Stimulated activated CD4-positive, alpha-beta T cell treated with anti-CD3 and anti-CD28 coated beads, Interleukin-1b, Interleukin-23, amount 100 ng/mL, for 48 hours (primary cell): ENCODE measurements at regions not wholly inside any gene's neighbourhood (a gene's known extent, or its start where the extent isn't known, plus 50 kb on each side); places are given as distances from the start of the nearest gene placed in this dataset.
"Not testable (repeated sequence)": the region's sequence is repeated elsewhere in the genome, so short reads cannot be mapped to it uniquely, and the experiment has no call there.

Experiments used
- DNase-seq: peaks from one replicate; pipeline ENCODE4 v3.0.0-alpha.2; 2020

DNA sequence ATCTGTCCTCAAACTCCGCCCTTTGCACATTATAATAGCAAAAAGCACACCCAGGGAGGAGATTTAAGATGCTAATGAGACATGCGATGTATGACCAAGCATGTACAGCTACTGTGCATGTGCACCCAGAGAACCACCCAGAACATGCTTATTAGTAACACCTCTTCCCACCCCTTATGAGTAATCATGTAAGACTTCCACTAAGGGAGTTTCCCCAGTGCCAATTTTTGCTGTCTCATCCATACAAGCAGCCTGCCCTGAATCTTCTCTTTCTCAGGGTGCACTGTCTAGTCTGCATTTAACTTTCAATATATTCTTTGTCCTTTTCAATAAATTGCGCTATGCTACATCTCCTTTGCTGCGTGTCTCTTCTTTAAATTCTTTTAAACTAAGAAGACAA is 830.0 kb upstream of the NOVA1 start:
- DNase-seq: no peak

- no peak for DNase-seq
Measured at GRCh38 chr14:27435923-27436670, 838.3 kb upstream of the NOVA1 start.

DNA sequence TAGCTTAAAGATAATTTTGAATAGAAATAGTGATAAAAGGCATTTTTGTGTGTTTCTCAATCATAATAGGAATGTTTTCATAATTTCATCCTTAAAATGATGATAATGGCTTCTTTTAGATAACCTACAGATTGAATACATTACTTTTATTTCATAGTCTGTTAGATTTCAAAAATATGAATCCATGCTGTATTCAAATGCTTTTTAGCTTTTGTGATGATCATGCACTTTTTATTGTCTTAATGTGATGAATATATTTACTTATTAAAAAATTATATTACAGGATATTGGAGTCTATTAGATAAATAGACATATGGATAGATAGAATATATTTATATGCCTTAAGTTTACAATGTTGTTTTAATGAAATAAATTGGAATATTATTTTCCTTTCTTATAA is 886.8 kb upstream of the NOVA1 start:
- DNase-seq: no peak

DNA sequence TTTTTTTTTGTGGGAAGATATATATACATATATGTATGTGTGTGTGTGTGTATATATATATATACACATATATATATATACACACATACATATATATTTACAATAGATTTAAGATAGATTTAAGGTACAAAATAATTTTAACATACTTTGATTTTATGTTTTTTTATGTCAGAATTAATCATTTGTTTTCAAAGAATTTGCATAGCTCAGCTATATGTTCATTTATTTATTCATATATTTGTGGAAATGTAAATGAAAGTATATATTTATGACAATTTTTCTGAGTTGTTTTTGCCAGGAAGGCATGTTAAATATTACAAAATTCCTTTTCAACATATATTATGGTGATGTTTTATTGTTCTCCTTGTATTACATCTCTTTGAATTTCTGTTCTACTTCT is 887.4 kb upstream of the NOVA1 start:
- DNase-seq: no peak

DNA sequence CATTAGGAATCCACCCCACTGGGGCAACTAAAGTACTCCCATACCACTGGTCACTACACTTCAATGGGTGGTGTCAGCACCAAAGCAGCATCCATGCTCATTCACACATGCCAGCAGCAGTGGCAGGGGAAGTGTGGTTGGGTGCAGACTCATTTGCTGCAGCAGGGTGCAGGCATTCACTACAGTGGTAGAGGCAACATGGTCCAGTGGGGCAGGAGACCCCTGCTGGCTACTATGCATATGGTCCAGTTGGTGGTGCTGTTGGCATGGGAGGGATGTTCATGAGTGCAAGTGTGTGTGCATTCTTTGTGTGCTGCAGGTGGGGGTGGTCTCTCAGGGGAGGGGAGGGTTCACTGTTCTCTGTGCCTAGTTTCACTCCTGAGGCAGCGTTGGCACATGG is 908.4 kb upstream of the NOVA1 start:
- no peak for DNase-seq

DNA sequence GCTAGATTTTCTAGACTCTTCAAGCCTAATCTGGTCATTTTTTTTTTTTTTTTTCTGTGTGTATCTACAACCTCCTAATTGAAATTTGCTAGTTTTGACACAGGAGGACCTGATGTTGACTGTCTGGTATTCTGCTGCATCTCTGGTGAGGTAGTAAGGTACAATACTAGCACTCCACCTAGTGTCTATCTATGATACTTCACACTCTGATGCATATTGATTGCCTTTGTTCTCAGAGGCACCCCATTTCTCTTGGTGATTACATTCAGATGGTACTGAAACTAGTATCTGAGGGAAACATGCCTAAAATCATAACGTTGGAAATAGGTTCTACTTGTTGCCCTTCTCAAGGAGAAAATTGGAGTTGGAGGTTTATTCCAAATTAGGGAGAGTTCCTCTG is 930.5 kb upstream of the NOVA1 start:
- no peak for DNase-seq

GRCh38 chr14:27536748-27537147 is 938.9 kb upstream of the NOVA1 start:
- DNase-seq: no peak

- no peak for DNase-seq
Measured at GRCh38 chr14:27546111-27546510, 948.3 kb upstream of the NOVA1 start.

- DNase-seq: no peak
Measured at GRCh38 chr14:27553790-27554189, 956.0 kb upstream of the NOVA1 start.

- no peak for DNase-seq
Measured at GRCh38 chr14:27557445-27557844, 959.6 kb upstream of the NOVA1 start.

DNA sequence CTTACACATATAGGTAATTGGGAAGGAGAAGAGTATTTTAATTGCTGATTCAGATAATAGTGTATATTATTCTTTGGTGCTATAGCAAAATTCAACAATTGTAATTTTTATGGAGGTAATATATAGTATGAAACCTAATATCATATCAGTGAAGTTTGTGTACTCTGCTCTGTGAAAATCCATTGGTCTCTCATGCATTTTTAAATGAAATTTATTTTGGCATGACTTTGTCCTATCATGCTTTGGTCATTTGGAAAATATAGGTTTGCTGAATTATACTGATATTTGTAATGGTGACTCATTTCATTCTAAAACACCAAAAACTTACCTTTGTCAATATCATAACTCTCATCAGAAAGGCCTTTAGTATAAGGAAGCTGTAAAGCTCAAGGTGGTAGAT is 962.0 kb upstream of the NOVA1 start:
- no peak for DNase-seq

DNA sequence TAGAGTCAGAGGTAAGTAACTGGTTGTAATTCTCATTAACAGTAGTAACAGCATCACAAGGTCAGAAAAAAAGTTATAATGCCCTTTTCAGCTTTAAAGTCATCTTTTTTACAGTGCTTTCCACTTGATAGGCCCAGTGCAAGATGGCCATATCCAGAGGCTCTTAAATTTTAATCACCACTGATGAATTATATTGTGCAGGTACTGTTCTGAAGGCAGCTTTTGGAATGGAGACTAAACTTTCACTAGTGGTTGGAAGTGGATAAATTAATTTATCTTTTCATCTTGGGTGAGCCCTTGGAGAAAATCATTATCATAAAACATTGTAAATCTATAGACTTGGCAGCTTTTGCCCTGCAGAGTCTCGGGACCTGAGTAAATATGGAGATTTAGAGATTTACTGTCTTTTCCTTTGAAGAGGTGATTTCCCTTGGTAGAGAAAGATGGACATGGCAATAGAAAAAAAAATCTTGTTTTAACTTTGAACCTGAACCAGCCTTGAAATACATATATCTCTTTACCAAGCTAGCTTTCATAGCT is 969.1 kb upstream of the NOVA1 start:
- DNase-seq: no peak

GRCh38 chr14:27573018-27573417 is 975.2 kb upstream of the NOVA1 start:
- DNase-seq: no peak

DNA sequence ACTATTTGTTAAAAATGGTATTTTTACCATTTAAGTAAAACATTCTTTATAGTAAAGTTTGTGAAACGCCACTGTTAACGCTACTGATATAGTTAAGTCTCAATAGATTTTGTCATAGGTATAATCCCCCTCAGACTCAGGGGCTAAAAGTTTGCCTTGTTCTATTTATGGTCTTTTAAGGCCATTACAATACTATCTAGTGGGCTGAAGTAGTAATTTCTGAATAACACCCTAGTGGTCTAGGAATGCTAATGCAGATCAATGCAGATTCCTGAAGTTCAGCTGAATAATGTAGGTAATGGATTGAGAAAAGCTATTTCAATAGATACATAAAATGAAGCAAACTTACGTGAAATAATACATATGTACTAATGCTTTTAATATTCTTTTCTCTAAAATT is 989.3 kb upstream of the NOVA1 start:
- DNase-seq: no peak

GRCh38 chr14:27605282-27605681 is 1007.4 kb upstream of the NOVA1 start:
- no peak for DNase-seq

GRCh38 chr14:27608377-27608776 is 1010.5 kb upstream of the NOVA1 start:
- DNase-seq: no peak

GRCh38 chr14:27612121-27612520 is 1014.3 kb upstream of the NOVA1 start:
- DNase-seq: no peak

- no peak for DNase-seq
Measured at GRCh38 chr14:27613102-27613501, 1015.3 kb upstream of the NOVA1 start.

- DNase-seq: no peak
Measured at GRCh38 chr14:27623782-27624181, 1025.9 kb upstream of the NOVA1 start.

DNA sequence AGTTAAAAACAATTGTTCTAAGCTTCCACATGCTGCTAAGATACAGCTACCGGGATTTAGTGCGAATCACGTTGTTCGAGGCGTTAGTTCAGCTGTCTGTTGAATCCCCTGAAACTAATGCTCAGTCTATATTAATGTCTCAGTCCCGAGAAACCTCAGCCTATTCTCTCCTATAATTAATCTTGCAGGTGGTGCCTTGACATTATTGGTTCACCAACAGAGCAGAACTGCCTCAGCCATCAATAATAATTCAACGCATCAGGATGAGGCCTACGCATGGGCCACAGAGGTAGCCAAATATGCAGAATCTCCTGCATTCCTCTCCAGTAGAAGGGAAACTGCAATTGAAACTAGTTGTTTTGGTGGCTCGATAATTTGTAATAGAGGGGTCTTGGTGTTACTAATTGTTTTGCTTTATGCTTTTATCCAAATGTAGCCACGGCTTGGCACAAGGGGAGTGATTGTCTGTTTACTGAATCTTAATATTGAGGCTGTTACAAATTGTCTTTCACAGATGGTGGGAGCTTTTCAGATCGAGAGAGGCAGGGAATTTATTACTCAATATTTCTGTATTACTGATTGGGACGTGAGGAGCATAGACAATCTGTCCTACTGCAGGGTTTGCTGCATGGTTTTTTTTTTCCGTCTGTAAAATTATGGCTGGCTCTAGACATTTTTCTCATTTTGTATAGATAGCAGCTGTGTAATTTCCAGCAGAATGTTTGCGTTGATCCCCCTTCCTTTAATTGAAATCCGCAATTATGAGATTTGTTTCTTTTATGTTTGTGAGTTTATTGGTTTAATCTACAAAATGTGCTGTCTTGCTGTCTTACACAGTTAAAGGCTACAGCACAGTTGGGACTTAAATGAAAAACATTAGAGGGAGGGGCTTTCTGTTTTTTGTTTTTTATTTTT is 1036.5 kb upstream of the NOVA1 start:
- no peak for DNase-seq

DNA sequence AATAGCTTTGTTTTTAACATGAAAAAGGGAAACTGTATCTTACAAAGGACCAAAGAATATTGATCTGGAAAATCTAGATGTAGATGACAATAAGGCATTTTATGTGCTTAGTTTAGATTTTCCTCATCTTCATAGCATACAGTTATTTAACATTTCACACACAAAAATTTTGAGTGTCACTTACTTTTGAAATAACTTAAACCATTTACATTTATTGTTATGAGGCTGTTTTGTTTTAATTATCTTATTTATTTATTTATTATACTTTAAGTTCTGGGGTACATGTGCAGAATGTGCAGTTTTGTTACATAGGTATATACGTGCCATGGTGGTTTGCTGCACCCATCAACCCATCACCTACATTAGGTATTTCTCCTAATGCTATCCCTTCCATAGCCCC is 1042.9 kb upstream of the NOVA1 start:
- not testable (repeated sequence) for DNase-seq

GRCh38 chr14:27642251-27642866 is 1044.5 kb upstream of the NOVA1 start:
- no peak for DNase-seq

DNA sequence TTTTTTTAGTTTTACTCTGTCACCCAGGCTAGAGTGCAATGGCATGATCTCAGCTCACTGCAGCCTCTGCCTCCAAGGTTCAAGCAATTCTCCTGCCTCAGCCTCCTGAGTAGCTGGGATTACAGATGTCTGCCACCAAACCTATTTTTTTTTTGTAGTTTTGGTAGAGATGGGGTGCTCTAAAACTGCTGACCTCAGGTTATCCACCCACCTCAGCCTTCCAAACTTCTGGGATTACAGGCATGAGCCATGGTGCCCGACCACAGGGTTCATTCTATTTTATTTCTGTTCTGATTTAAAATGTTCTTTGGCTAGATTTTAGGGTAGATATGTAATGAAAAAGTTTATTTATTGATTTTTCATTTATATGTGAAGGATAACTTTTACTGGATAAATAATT is 1062.8 kb upstream of the NOVA1 start:
- DNase-seq: no peak

- no peak for DNase-seq
Measured at GRCh38 chr14:27668531-27668930, 1070.7 kb upstream of the NOVA1 start.
